IMR-90 (cell line): ENCODE measurements at regions not wholly inside any gene's neighbourhood (a gene's known extent, or its start where the extent isn't known, plus 50 kb on each side); places are given as distances from the start of the nearest gene placed in this dataset.

ENCODE experiments used
- ATAC-seq: fragments of 200-7000 bp; cut with Tn5 transposase; 2 replicates; pipeline ENCODE4 v1.9.1; 2020; ENCODE audit warnings: low read depth, mild to moderate bottlenecking, moderate library complexity
- BruUV-seq: library from RNA; stranded (reverse); fragments of 400-500 nt; replicated peaks from 2 replicates; lab custom pipeline; 2021; lab: Mats Ljungman, UMichigan
- CTCF ChIA-PET: fragments of 300-600 bp; formaldehyde crosslinking; extraction: SDS; loops from one replicate; lab custom pipeline; 2021; ENCODE audit warnings: antibody characterized with exemption; lab: Yijun Ruan, JAX
- POLR2A ChIA-PET: fragments of 300-600 bp; sonication (Branson Sonifier 250); formaldehyde crosslinking; loops from one replicate; lab custom pipeline; 2022; ENCODE audit warnings: antibody characterized with exemption; ENCODE audit not compliant: unreplicated experiment; lab: Charles Lee
- DNase-seq: peaks from one replicate; pipeline ENCODE4 v3.0.0; 2013
- H2AFZ ChIP-seq: replicated peaks from 2 replicates; pipeline ENCODE3; 2013; ENCODE audit warnings: low read length, mild to moderate bottlenecking; ENCODE audit not compliant: poor library complexity
- H2AK5ac ChIP-seq: 2 replicates; pipeline ENCODE4 v1.6.1; 2013; ENCODE audit warnings: low read depth, low read length, inconsistent platforms
- H2AK9ac ChIP-seq: replicated peaks from 2 replicates; pipeline ENCODE3; 2013; ENCODE audit warnings: mild to moderate bottlenecking, low read depth, low read length, moderate library complexity; ENCODE audit not compliant: poor library complexity
- H2BK120ac ChIP-seq: 2 replicates; pipeline ENCODE4 v1.6.1; 2013; ENCODE audit warnings: low read depth, low read length, inconsistent platforms
- H2BK15ac ChIP-seq: 3 replicates; pipeline ENCODE4 v1.6.1; 2013; ENCODE audit warnings: low read depth, low read length, inconsistent platforms
- H2BK20ac ChIP-seq: 2 replicates; pipeline ENCODE4 v1.6.1; 2013; ENCODE audit warnings: low read depth, mild to moderate bottlenecking, inconsistent platforms, low read length, moderate library complexity
- H2BK5ac ChIP-seq: 2 replicates; pipeline ENCODE4 v1.6.1; 2013; ENCODE audit warnings: mild to moderate bottlenecking, low read depth, low read length, inconsistent platforms; ENCODE audit not compliant: poor library complexity, severe bottlenecking
- H3K14ac ChIP-seq: replicated peaks from 2 replicates; pipeline ENCODE4 v1.6.1; 2013; ENCODE audit warnings: low read depth, low read length, inconsistent platforms
- H3K18ac ChIP-seq: 2 replicates; pipeline ENCODE4 v1.6.1; 2013; ENCODE audit warnings: low read depth, low read length, control low read depth
- H3K23ac ChIP-seq: 2 replicates; pipeline ENCODE4 v1.6.1; 2013; ENCODE audit warnings: low read depth, low read length, inconsistent platforms
- H3K27ac ChIP-seq: 2 replicates; pipeline ENCODE4 v1.5.1; 2013; ENCODE audit warnings: mild to moderate bottlenecking, control low read depth, low read length; ENCODE audit not compliant: insufficient read depth
- H3K27me3 ChIP-seq: 2 replicates; pipeline ENCODE4 v1.6.1; 2013; ENCODE audit warnings: low read length; ENCODE audit not compliant: control insufficient read depth, insufficient read depth
- H3K36me3 ChIP-seq: 2 replicates; pipeline ENCODE4 v1.6.1; 2013; ENCODE audit warnings: low read length, mixed read lengths; ENCODE audit not compliant: control insufficient read depth, insufficient read depth
- H3K4ac ChIP-seq: 2 replicates; pipeline ENCODE4 v1.6.1; 2013; ENCODE audit warnings: low read depth, low read length, inconsistent platforms
- H3K4me1 ChIP-seq: 2 replicates; pipeline ENCODE4 v1.6.1; 2013; ENCODE audit warnings: low read length, mixed read lengths; ENCODE audit not compliant: control insufficient read depth, insufficient read depth
- H3K4me2 ChIP-seq: 2 replicates; pipeline ENCODE4 v1.6.1; 2013; ENCODE audit warnings: low read depth, mild to moderate bottlenecking, control low read depth, low read length, moderate library complexity
- H3K4me3 ChIP-seq: 2 replicates; pipeline ENCODE4 v1.5.1; 2013; ENCODE audit warnings: low read depth, mild to moderate bottlenecking, control low read depth, low read length, moderate library complexity; ENCODE audit not compliant: insufficient read depth
- H3K56ac ChIP-seq: 2 replicates; pipeline ENCODE4 v1.6.1; 2013; ENCODE audit warnings: low read length, inconsistent platforms; ENCODE audit not compliant: insufficient read depth; ENCODE audit errors: extremely low read depth
- H3K79me1 ChIP-seq, 2 experiments: 2 replicates each; pipeline ENCODE4 v1.6.1; 2013; ENCODE audit warnings: low read length in 2 of 2, inconsistent platforms in 1 of 2, low read depth in 1 of 2
- H3K9ac ChIP-seq: 2 replicates; pipeline ENCODE4 v1.6.1; 2013; ENCODE audit warnings: low read depth, low read length, control low read depth
- H3K9me1 ChIP-seq: 2 replicates; pipeline ENCODE4 v1.6.1; 2013; ENCODE audit warnings: low read length, inconsistent platforms; ENCODE audit not compliant: insufficient read depth
- H3K9me3 ChIP-seq: 2 replicates; pipeline ENCODE4 v1.6.1; 2013; ENCODE audit warnings: low read length; ENCODE audit not compliant: control insufficient read depth, insufficient read depth
- H4K20me1 ChIP-seq: 2 replicates; pipeline ENCODE4 v1.6.1; 2013; ENCODE audit warnings: low read length, inconsistent platforms; ENCODE audit not compliant: insufficient read depth
- H4K5ac ChIP-seq: 2 replicates; pipeline ENCODE4 v1.6.1; 2013; ENCODE audit warnings: mild to moderate bottlenecking, low read depth, low read length, control low read depth
- H4K8ac ChIP-seq, 2 experiments: 2 replicates each; pipeline ENCODE4 v1.6.1; 2013; ENCODE audit warnings: low read depth in 2 of 2, low read length in 2 of 2, control low read depth in 1 of 2, inconsistent platforms in 1 of 2
- H4K91ac ChIP-seq: 2 replicates; pipeline ENCODE4 v1.6.1; 2013; ENCODE audit warnings: low read depth, low read length, inconsistent platforms; ENCODE audit not compliant: insufficient read depth
- BHLHE40 ChIP-seq: fragments of 150-350 bp; IDR thresholded peaks from 2 replicates; pipeline ENCODE4 v1.6.1; 2016; ENCODE audit warnings: mild to moderate bottlenecking, low read depth, low read length
- CEBPB ChIP-seq: IDR thresholded peaks from 2 replicates; pipeline ENCODE4 v1.6.1; 2012; ENCODE audit warnings: low read depth, low read length, improper control_type of control experiment
- MXI1 ChIP-seq: IDR thresholded peaks from 2 replicates; pipeline ENCODE4 v1.6.1; 2012; ENCODE audit warnings: low read depth, mild to moderate bottlenecking, low read length, moderate library complexity, borderline replicate concordance
- POLR2A ChIP-seq: IDR thresholded peaks from 2 replicates; pipeline ENCODE4 v1.6.1; 2012; ENCODE audit warnings: mild to moderate bottlenecking, low read depth, low read length
- RAD21 ChIP-seq: IDR thresholded peaks from 2 replicates; pipeline ENCODE4 v1.6.1; 2012; ENCODE audit warnings: low read length, improper control_type of control experiment
- SMC3 ChIP-seq: fragments of 150-350 bp; IDR thresholded peaks from 2 replicates; pipeline ENCODE4 v1.6.1; 2016; ENCODE audit warnings: low read depth, mild to moderate bottlenecking, antibody characterized with exemption, low read length, moderate library complexity
- WGBS, 2 experiments: methylation state at CpG; one replicate each; pipeline versions ENCODE4 v1.1.5 to v1.1.7; 2013; ENCODE audit warnings: missing lambda C conversion rate in 2 of 2; ENCODE audit not compliant: insufficient read length in 1 of 2; ENCODE audit errors: extremely low coverage in 2 of 2; 5-methylcytosine and 5-hydroxymethylcytosine counted together
- dilution Hi-C: fragments of 300-500 bp; cut with HindIII; formaldehyde crosslinking; loops from one replicate; pipeline ENCODE4 v1.14.3; 2018; ENCODE audit warnings: low sequenced_read_pairs; ENCODE audit not compliant: unreplicated experiment
- in situ Hi-C: fragments of 300-500 bp; cut with MboI; formaldehyde crosslinking; loops from 3 replicates; pipeline ENCODE4 v1.14.3; 2019; ENCODE audit warnings: low sequenced_read_pairs, inconsistent platforms, mixed read lengths
- intact Hi-C: fragments of 100-400 bp; cut with micrococcal nuclease; formaldehyde crosslinking; loops from 2 replicates; pipeline ENCODE4 v1.10.0; 2022

DNA sequence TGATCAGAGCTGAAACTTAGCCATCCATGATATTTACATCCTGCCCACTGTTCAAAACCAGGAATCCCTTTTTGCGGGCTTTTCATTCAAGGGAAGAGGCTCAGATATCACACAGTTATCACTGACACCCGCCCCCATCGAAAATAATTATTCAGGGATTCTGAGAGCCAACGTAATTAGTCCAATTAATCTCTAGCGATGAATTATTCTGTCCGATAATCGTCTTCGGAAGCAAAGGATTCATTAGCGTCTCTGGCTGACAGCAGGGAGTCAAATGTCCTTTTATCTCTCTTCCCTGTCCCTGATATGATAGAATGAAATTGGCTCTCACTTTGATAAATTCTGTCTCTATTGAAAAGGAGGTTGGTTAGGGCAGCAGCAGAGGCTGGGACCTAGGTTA is 140.4 kb upstream of the IPO9 start:
- intact Hi-C loops, result no loop called here
- Histone ChIP-seq H2BK15ac (no peak overlapping the region), H2BK120ac (no peak overlapping the region), H2AK5ac (no peak overlapping the region), H2AK9ac (no peak overlapping the region), H3K23ac (no peak overlapping the region; the same call in 1 of the 2 replicates), H3K9me3 (no peaks in the 10 kb centered on the region), H4K91ac (no peak overlapping the region), H3K4me3 (no peak overlapping the region), H4K5ac (no peak overlapping the region), H3K4me1 (peaks cover 22% of the 10 kb centered on the region), H4K20me1 (peaks cover 89% of the 10 kb centered on the region), H3K18ac (no peak overlapping the region), H4K8ac (no peak overlapping the region), H3K4me2 (no peak overlapping the region), H3K36me3 (no peaks in the 10 kb centered on the region; the same call in 1 of the 2 replicates), H3K4ac (no peak overlapping the region), H3K79me1 (peaks cover 51 to 87% of the 10 kb centered on the region in 2 experiments), H3K9ac (no peak overlapping the region), H2AFZ (no peak overlapping the region), H3K27me3 (no peaks in the 10 kb centered on the region), H2BK20ac (no peak overlapping the region), H3K27ac (no peak overlapping the region), H3K56ac (no peak overlapping the region), H2BK5ac (no peak overlapping the region), H3K9me1 (peaks cover 33% of the 10 kb centered on the region), H3K14ac (no peak overlapping the region)
- CTCF ChIA-PET, result no interaction called here
- POLR2A ChIA-PET, result no interaction called here
- dilution Hi-C loops, result no loop called here
- BruUV-seq, result no TSS peak
- TF ChIP-seq SMC3 (no peak), MXI1 (no peak), CEBPB (no peak), BHLHE40 (no peak), RAD21 (no peak), POLR2A (no peak)
- no peak for DNase-seq
- in situ Hi-C loops, result no loop called here
- 71% methylated on average over 1 of the region's 9 CpGs; no CpG with 5 or more reads in 1 of the 2 experiments for WGBS, 2 experiments
- no peak for ATAC-seq
